ENCODE measurements at regions not wholly inside any gene's neighbourhood (a gene's known extent, or its start where the extent isn't known, plus 50 kb on each side); places are given as distances from the start of the nearest gene placed in this dataset.

GRCh38 chr3:24947103-24947502, 452.5 kb upstream of the THRB start:
- TF ChIP-seq POLR2AphosphoS5 (IDR thresholded peaks at IDR 0.05), result no peak
- TF ChIP-seq POLR2A (IDR thresholded peaks at IDR 0.05), result no peak

All from suprapubic skin (tissue), 4 donors.